T-helper 9 cell (primary cell): ENCODE measurements at regions not wholly inside any gene's neighbourhood (a gene's known extent, or its start where the extent isn't known, plus 50 kb on each side); places are given as distances from the start of the nearest gene placed in this dataset.
"Not testable (repeated sequence)": the region's sequence is repeated elsewhere in the genome, so short reads cannot be mapped to it uniquely, and the experiment has no call there.

Experiments
- DNase-seq: peaks from one replicate; pipeline ENCODE4 v3.0.0-alpha.2; 2020

DNA sequence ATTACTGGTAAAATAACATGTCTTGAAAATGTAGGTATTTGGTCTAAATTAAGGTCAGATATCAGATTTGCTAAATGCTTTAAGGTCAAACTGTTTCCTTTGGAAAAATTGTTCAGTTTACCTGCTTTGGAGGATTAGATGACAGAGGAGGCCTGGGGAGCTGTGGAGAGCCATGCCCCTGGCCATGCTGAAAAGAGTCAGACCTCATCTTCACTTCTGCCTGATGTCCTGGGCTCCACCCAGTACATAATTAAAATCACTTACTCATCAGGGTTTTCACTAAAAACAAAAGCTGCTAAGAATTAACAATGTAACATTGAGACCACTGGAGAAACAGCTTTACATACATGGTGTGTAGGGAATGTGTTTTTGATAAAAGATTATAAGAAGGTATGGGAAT is 60.8 kb upstream of the UNC93A start:
- no peak for DNase-seq

DNA sequence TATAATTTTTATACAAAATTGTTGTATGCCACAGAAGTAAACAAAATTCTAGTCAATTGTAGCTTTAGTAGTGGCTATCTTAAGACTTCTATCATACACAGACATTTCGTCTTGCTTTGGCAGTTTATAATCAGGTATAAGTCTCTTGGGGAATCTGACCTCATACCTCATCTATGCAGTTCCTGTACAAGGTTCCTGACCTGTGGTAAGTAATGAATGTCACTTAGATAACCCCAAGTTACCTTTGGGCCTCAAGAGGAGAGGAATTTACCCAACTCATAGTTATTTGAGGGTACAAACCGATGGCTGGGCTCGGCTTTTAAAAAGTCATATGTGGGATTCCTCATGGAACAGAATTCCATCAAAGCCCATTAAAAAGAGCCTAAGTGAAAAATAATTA is 58.8 kb upstream of the UNC93A start:
- DNase-seq: no peak

GRCh38 chr6:167233490-167233889 is 57.6 kb upstream of the UNC93A start:
- DNase-seq: no peak

DNA sequence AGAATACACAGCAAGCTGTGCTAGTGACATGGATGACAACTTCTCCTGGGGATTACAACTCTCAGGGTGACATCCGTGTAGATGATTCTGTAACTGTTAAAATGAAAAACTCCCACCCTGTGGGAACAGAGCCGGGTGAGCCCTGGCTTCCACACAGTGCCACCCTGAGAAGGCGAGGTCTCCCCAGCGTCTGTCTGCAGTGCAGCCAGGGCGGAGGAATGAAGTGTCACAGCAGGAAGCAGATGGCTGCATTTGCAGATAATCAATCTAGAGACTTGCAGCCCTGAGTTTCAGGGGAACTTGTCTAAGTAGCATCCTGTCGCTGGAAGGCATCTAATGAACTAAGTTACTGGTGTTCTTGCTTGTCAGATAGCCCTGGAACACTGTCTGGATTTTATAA is 56.5 kb upstream of the UNC93A start:
- DNase-seq: not testable (repeated sequence)

GRCh38 chr6:167235005-167235404 is 56.1 kb upstream of the UNC93A start:
- no peak for DNase-seq

- DNase-seq: no peak
Measured at GRCh38 chr6:167235421-167236238, 55.5 kb upstream of the UNC93A start.

DNA sequence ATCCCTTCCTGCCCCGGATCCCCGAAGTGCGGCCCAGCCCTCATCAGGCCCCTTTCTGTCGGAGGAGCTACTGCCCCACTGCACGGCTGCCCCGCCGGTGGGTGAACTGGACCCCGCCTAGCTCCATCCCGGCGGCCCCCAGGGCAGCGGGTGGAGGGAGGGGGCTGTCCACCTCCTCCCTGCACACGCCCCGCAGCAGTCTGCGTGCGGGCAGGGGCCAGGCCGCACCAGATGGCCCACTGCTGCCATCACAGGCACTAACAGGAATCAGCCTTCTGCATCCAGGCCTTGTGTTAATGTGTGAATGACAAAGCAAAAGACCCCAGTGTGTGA is 54.9 kb upstream of the UNC93A start:
- DNase-seq: no peak

- DNase-seq: no peak
Measured at GRCh38 chr6:167237438-167238145, 53.5 kb upstream of the UNC93A start.

DNA sequence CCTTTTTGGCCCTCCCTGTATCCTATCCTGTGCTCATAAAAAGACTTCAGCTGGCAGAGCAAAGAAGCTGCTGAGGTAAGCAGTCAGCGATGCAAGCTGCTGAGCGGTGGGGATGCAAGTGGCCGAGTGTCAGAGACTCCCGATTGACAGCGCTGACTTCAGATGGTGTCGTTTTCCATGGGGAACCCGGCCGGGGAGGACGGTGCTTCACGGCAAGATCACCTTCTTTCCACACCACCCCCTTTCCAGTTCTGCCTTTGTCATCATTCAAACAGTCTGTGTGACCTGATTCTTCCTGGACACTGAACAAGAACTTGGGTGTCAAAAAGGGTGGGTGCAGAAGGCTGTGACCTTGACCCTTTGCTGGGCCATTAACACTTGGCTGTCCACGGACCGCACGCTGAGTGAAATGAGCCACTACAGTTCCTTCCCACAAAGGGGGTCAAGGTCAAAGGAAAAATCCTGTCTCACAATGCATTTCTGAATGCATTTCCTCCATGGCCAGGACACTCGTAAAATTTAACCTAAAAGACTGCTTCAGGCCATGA is 52.9 kb upstream of the UNC93A start:
- no peak for DNase-seq

- no peak for DNase-seq
Measured at GRCh38 chr6:167238694-167239467, 52.2 kb upstream of the UNC93A start.

DNA sequence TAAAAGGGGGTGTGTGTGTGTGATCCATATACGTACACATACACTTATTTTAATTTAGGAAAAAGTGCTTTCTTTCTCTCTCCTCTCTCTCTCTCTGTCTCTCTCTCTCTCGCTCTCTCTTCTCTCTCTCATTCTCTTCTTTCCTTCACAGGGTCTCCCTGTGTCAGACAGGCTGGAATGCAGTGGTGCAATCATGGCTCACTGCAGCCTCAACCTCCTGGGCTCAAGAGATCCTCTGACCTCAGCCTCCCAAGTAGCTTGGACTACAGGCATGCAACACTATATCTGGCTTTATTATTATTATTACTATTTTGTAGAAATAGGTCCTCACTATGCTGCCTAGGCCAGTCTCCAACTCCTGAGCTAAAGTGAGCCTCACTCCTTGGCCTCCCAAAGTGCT is 51.6 kb upstream of the UNC93A start:
- not testable (repeated sequence) for DNase-seq

- DNase-seq: no peak
Measured at GRCh38 chr6:167240034-167240541, 51.0 kb upstream of the UNC93A start.
